ENCODE measurements at regions not wholly inside any gene's neighbourhood (a gene's known extent, or its start where the extent isn't known, plus 50 kb on each side); places are given as distances from the start of the nearest gene placed in this dataset.

DNA sequence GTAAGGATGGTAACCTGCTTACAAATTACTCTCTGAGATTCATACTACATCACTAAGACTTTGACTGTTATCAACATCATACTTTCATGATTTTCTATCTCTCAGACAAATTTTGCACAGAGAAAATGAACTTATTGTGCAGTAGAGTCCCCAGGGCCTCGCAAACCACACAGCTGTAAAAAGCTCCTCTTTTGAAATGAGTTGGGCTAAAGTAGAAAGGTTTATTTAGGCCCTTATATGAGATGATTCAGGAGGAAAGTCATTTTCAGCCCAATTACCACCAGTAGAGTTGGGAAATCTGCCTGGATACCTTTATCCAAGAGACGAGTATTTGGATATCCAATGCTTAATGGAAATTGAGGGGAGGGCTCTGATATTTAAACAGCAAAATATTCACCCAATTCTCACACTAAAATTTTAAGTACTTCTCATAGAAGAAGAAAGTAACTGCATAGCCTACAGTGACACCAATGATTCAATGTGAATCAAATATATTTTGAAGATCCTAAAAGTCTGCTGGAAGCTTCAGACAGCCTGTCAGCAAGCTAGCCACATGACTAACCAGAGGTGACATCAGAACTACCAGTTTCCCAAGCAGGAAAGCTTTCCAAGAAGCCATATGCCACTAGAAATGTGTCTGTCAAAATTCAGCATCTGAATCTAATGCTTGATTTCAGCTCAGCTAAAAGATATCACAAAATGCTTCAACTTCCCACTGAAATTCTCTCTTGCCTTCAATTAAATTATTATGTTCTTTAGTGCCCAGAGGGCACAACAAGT is 190.1 kb upstream of the SYT1 start:
- no peak for TF ChIP-seq GATA2 (IDR thresholded peaks at IDR 0.05; ENCODE audit: low read depth, low read length)
- no peak for TF ChIP-seq GATA3 (IDR thresholded peaks at IDR 0.05; ENCODE audit: low read depth, low read length)
